HCT116 (cell line): ENCODE measurements at regions not wholly inside any gene's neighbourhood (a gene's known extent, or its start where the extent isn't known, plus 50 kb on each side); places are given as distances from the start of the nearest gene placed in this dataset.

Source experiments
- CTCF ChIP-seq, 3 experiments: fragments of 200-600 bp in 1 of 3; sonication (generic) in 1 of 3; IDR thresholded peaks in 2 of 3; conservative IDR thresholded peaks in 1 of 3; 2 replicates each; pipeline ENCODE4 v1.5.1; 2012 to 2017; ENCODE audit warnings: low read depth in 2 of 3, low read length in 2 of 3, antibody characterized with exemption in 1 of 3, borderline replicate concordance in 1 of 3, control low read depth in 1 of 3, mild to moderate bottlenecking in 1 of 3, mixed read lengths in 1 of 3, mixed run types in 1 of 3, moderate library complexity in 1 of 3; ENCODE audit not compliant: insufficient read depth in 1 of 3
- EZH2 ChIP-seq: fragments of 200-600 bp; sonication (generic); IDR thresholded peaks from 2 replicates; pipeline ENCODE4 v1.6.1; 2017; ENCODE audit warnings: antibody characterized with exemption, mixed run types
- POLR2A ChIP-seq: IDR thresholded peaks from 2 replicates; pipeline ENCODE4 v1.7.0; 2011; ENCODE audit warnings: borderline replicate concordance; ENCODE audit not compliant: insufficient read depth, insufficient read length; ENCODE audit errors: extremely low read depth
- POLR2AphosphoS5 ChIP-seq: IDR thresholded peaks from 2 replicates; pipeline ENCODE4 v1.6.1; 2011; ENCODE audit warnings: mild to moderate bottlenecking, low read depth, low read length, moderate library complexity
- RAD21 ChIP-seq: IDR thresholded peaks from 2 replicates; pipeline ENCODE4 v1.6.1; 2012; ENCODE audit warnings: low read depth, mild to moderate bottlenecking
- SP1 ChIP-seq: IDR thresholded peaks from 2 replicates; pipeline ENCODE4 v1.6.1; 2012; ENCODE audit warnings: low read depth
- YY1 ChIP-seq: IDR thresholded peaks from 2 replicates; pipeline ENCODE4 v1.6.1; 2011; ENCODE audit warnings: low read length, low read depth, moderate library complexity, mild to moderate bottlenecking; ENCODE audit not compliant: insufficient replicate concordance; ENCODE audit errors: extremely low read depth
- TF ChIP-seq, protein P1 (sequence below): IDR thresholded peaks from 2 replicates; pipeline ENCODE4 v1.6.1; 2011; ENCODE audit warnings: mild to moderate bottlenecking, low read length, moderate library complexity; ENCODE audit not compliant: insufficient replicate concordance; ENCODE audit errors: extremely low read depth

DNA sequence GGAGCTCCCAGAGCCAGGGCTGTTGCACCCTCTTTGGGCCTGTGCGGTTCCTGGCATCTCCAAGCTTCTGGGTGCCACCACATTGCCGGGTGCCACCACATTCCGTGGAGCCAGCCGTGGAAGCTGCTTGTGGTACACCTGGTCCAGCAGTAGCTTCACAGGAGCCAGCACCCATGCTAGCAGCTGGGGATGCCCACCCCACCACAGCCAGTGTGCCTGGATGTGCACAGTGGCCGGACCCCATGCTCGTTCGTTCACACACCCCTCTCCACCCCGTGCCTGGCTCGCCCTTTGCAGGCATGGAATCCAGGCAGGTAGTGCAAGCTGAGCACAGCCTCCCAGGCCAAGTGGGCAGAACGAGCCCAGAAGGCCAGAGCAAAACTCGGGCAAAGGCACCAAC lies 1029.8 kb upstream of the GBE1 start:
- no peak for TF ChIP-seq CTCF (IDR thresholded peaks at IDR 0.05 in 2 of 3, conservative IDR thresholded peaks at IDR 0.05 in 1 of 3; ENCODE audit: borderline replicate concordance in 1 of 3, insufficient read depth in 1 of 3, low read depth in 2 of 3, low read length in 2 of 3)
- TF ChIP-seq, protein P1, sequence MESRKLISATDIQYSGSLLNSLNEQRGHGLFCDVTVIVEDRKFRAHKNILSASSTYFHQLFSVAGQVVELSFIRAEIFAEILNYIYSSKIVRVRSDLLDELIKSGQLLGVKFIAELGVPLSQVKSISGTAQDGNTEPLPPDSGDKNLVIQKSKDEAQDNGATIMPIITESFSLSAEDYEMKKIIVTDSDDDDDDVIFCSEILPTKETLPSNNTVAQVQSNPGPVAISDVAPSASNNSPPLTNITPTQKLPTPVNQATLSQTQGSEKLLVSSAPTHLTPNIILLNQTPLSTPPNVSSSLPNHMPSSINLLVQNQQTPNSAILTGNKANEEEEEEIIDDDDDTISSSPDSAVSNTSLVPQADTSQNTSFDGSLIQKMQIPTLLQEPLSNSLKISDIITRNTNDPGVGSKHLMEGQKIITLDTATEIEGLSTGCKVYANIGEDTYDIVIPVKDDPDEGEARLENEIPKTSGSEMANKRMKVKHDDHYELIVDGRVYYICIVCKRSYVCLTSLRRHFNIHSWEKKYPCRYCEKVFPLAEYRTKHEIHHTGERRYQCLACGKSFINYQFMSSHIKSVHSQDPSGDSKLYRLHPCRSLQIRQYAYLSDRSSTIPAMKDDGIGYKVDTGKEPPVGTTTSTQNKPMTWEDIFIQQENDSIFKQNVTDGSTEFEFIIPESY, result no peak
- TF ChIP-seq POLR2A, result no peak
- TF ChIP-seq POLR2AphosphoS5, result no peak
- TF ChIP-seq YY1, result no peak
- no peak for TF ChIP-seq EZH2
- no peak for TF ChIP-seq SP1
- no peak for TF ChIP-seq RAD21
